ENCODE measurements at regions not wholly inside any gene's neighbourhood (a gene's known extent, or its start where the extent isn't known, plus 50 kb on each side); places are given as distances from the start of the nearest gene placed in this dataset.

GRCh38 chr6:22135395-22135794, 161.4 kb downstream of the PRL start:
- no peak overlapping the region for H3K9ac ChIP-seq (ENCODE audit: low read depth, low read length)
- H3K23ac ChIP-seq (ENCODE audit: low read depth, low read length): no peak overlapping the region
- no peak overlapping the region for H2AFZ ChIP-seq (replicated peaks; ENCODE audit: low read length, poor library complexity)
- dilution Hi-C loops (cut with HindIII; ENCODE audit: low sequenced_read_pairs, unreplicated experiment): no loop called here
- no peak for ATAC-seq (ENCODE audit: low read depth)
- no peak overlapping the region for H2BK120ac ChIP-seq (ENCODE audit: low read depth, low read length)
- H3K79me1 ChIP-seq (ENCODE audit: low read depth in 1 of 2, low read length in 2 of 2): no peaks in the 10 kb centered on the region
- no peak overlapping the region for H2AK5ac ChIP-seq (ENCODE audit: low read depth, low read length)
- H4K20me1 ChIP-seq (ENCODE audit: insufficient read depth, low read length): no peaks in the 10 kb centered on the region
- no TSS peak for BruUV-seq (replicated peaks)
- H4K91ac ChIP-seq (ENCODE audit: insufficient read depth, low read depth, low read length): no peak overlapping the region
- in situ Hi-C loops (cut with MboI; ENCODE audit: low sequenced_read_pairs): loop anchor here (25.0 kb wide), 1 partner anchor 1573 kb away; no protein-coding TSS in a partner anchor
- H3K14ac ChIP-seq (replicated peaks; ENCODE audit: low read depth, low read length): no peak overlapping the region
- no peak overlapping the region for H3K27ac ChIP-seq (ENCODE audit: insufficient read depth, low read length)
- H3K9me3 ChIP-seq (ENCODE audit: control insufficient read depth, insufficient read depth, low read length): no peaks in the 10 kb centered on the region
- DNase-seq: no peak
- H3K4me3 ChIP-seq (ENCODE audit: insufficient read depth, low read depth, low read length): no peak overlapping the region
- no peaks in the 10 kb centered on the region for H3K27me3 ChIP-seq (ENCODE audit: control insufficient read depth, insufficient read depth, low read length)
- no peak overlapping the region for H3K56ac ChIP-seq (ENCODE audit: extremely low read depth, insufficient read depth, low read length)
- ChIA-PET CTCF (interaction anchor here (0.5 kb wide), 1 partner anchor 466 kb away, joined by 5 read pairs; no protein-coding TSS in a partner anchor), POLR2A (ENCODE audit: unreplicated experiment) (no interaction called here)
- no peak overlapping the region for H2BK15ac ChIP-seq (ENCODE audit: low read depth, low read length)
- no peak overlapping the region for H3K4ac ChIP-seq (ENCODE audit: low read depth, low read length)
- intact Hi-C loops (cut with micrococcal nuclease): loop anchor here (5.0 kb wide), 1 partner anchor 53 kb away; no protein-coding TSS in a partner anchor
- no peak overlapping the region for H4K8ac ChIP-seq (ENCODE audit: low read depth in 2 of 2, low read length in 2 of 2)
- no peak overlapping the region for H4K5ac ChIP-seq (ENCODE audit: low read depth, low read length)
- no peak overlapping the region for H3K18ac ChIP-seq (ENCODE audit: low read depth, low read length)
- no peak for TF ChIP-seq MAZ (IDR thresholded peaks at IDR 0.05; ENCODE audit: borderline replicate concordance, low read depth, low read length)
- no peak for TF ChIP-seq NFE2L2 (IDR thresholded peaks at IDR 0.05; ENCODE audit: low read depth, low read length)
- TF ChIP-seq MAFK (IDR thresholded peaks at IDR 0.05; ENCODE audit: low read depth, low read length): no peak
- no peak for TF ChIP-seq CTCF (conservative IDR thresholded peaks at IDR 0.05; ENCODE audit: low read depth, low read length)
- no peak for TF ChIP-seq FOS (IDR thresholded peaks at IDR 0.05; ENCODE audit: low read depth, low read length)
- TF ChIP-seq SMC3 (IDR thresholded peaks at IDR 0.05; ENCODE audit: low read depth, low read length): no peak
- TF ChIP-seq, protein P1, sequence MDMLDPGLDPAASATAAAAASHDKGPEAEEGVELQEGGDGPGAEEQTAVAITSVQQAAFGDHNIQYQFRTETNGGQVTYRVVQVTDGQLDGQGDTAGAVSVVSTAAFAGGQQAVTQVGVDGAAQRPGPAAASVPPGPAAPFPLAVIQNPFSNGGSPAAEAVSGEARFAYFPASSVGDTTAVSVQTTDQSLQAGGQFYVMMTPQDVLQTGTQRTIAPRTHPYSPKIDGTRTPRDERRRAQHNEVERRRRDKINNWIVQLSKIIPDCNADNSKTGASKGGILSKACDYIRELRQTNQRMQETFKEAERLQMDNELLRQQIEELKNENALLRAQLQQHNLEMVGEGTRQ (IDR thresholded peaks at IDR 0.05; ENCODE audit: low read depth, low read length): no peak
- TF ChIP-seq RCOR1 (IDR thresholded peaks at IDR 0.05; ENCODE audit: insufficient replicate concordance, low read length): no peak
- TF ChIP-seq CHD1 (IDR thresholded peaks at IDR 0.05; ENCODE audit: low read depth, low read length): no peak
- no peak for TF ChIP-seq POLR2A (IDR thresholded peaks at IDR 0.05; ENCODE audit: low read depth, low read length)
- TF ChIP-seq ELK1 (IDR thresholded peaks at IDR 0.05; ENCODE audit: borderline replicate concordance, low read depth, low read length): no peak
- TF ChIP-seq RFX5 (IDR thresholded peaks at IDR 0.05; ENCODE audit: low read depth, low read length): no peak
- no peak for TF ChIP-seq CEBPB (IDR thresholded peaks at IDR 0.05; ENCODE audit: low read depth, low read length)
- no peak for TF ChIP-seq MXI1 (IDR thresholded peaks at IDR 0.05; ENCODE audit: borderline replicate concordance, low read depth, low read length)
- no peak for TF ChIP-seq BHLHE40 (IDR thresholded peaks at IDR 0.05; ENCODE audit: low read depth, low read length)
- H3K4me1 ChIP-seq (ENCODE audit: control insufficient read depth, insufficient read depth, low read length): no peaks in the 10 kb centered on the region
- H3K36me3 ChIP-seq (ENCODE audit: control insufficient read depth, insufficient read depth, low read length): no peaks in the 10 kb centered on the region; the same call in 1 of the 2 replicates
- H2BK5ac ChIP-seq (ENCODE audit: low read depth, low read length, poor library complexity, severe bottlenecking): no peak overlapping the region
- H3K4me2 ChIP-seq (ENCODE audit: low read depth, low read length): no peak overlapping the region
- H2BK20ac ChIP-seq (ENCODE audit: low read depth, low read length): no peak overlapping the region
- no peak overlapping the region for H2AK9ac ChIP-seq (replicated peaks; ENCODE audit: low read depth, low read length, poor library complexity)
- no CpG with 5 or more reads among the region's 1 CpG for WGBS, 2 experiments (ENCODE audit: extremely low coverage in 2 of 2, insufficient read length in 1 of 2)
- no peaks in the 10 kb centered on the region for H3K9me1 ChIP-seq (ENCODE audit: insufficient read depth, low read length)
